KMS-11 (cell line): ENCODE measurements at regions not wholly inside any gene's neighbourhood (a gene's known extent, or its start where the extent isn't known, plus 50 kb on each side); places are given as distances from the start of the nearest gene placed in this dataset.

Experiments used
- H2AFZ ChIP-seq: fragments of 200-600 bp; sonication (generic); 2 replicates; pipeline ENCODE4 v1.6.1; 2016; ENCODE audit warnings: antibody characterized with exemption, mixed run types, low read depth
- H3K27ac ChIP-seq: fragments of 200-600 bp; sonication (generic); 2 replicates; pipeline ENCODE4 v1.6.1; 2016; ENCODE audit warnings: mild to moderate bottlenecking, mixed run types
- H3K27me3 ChIP-seq: fragments of 200-600 bp; sonication (generic); 2 replicates; pipeline ENCODE4 v1.6.1; 2017; ENCODE audit warnings: mild to moderate bottlenecking, low read depth, mixed run types, moderate library complexity; ENCODE audit not compliant: insufficient read depth
- H3K36me3 ChIP-seq: fragments of 200-600 bp; sonication (generic); 2 replicates; pipeline ENCODE4 v1.6.1; 2017; ENCODE audit warnings: mild to moderate bottlenecking, mixed run types; ENCODE audit not compliant: insufficient read depth
- H3K4me1 ChIP-seq: fragments of 200-600 bp; sonication (generic); 2 replicates; pipeline ENCODE4 v1.6.1; 2016; ENCODE audit warnings: mild to moderate bottlenecking, low read depth, mixed run types; ENCODE audit not compliant: poor library complexity, severe bottlenecking
- H3K4me2 ChIP-seq: fragments of 200-600 bp; sonication (generic); 2 replicates; pipeline ENCODE4 v1.7.0; 2016; ENCODE audit warnings: mild to moderate bottlenecking, mixed run types
- H3K4me3 ChIP-seq: fragments of 200-600 bp; sonication (generic); IDR thresholded peaks from 2 replicates; pipeline ENCODE4 v1.6.1; 2017; ENCODE audit warnings: low read depth, low read length, mixed read lengths; ENCODE audit not compliant: insufficient read depth
- H3K79me2 ChIP-seq: fragments of 200-600 bp; sonication (generic); 2 replicates; pipeline ENCODE4 v1.6.1; 2016; ENCODE audit warnings: low read depth, mixed run types; ENCODE audit not compliant: insufficient read depth
- H3K9ac ChIP-seq: fragments of 200-600 bp; sonication (generic); 2 replicates; pipeline ENCODE4 v1.6.1; 2016; ENCODE audit warnings: mild to moderate bottlenecking, mixed run types
- H4K20me1 ChIP-seq: fragments of 200-600 bp; sonication (generic); 2 replicates; pipeline ENCODE4 v1.6.1; 2016; ENCODE audit warnings: mild to moderate bottlenecking, mixed run types; ENCODE audit not compliant: insufficient read depth
- TF ChIP-seq, protein P1 (sequence below): fragments of 200-600 bp; sonication (generic); conservative IDR thresholded peaks from 2 replicates; pipeline ENCODE4 v1.6.1; 2017; ENCODE audit warnings: low read depth, mild to moderate bottlenecking, antibody characterized with exemption, low read length, moderate library complexity, mixed read lengths

DNA sequence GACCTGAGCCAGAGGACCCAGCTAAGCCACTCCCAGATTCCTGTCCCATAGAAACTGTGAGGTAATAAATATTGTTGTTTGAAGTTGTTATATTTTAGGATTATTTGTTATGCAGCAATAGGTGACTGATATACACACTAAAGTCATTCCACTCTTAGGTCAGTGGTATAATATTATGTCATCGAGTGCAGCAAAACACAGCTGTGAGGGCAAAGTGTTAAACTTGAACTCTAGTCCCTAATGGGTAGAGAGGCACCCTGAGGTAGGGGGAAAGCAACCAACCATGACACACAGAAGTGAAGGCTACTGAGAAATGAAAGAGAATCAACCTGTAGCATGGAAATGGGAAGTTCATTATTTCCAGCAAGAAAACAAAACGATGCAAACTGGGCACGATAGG, 66.6 kb downstream of the ATXN3L start:
- TF ChIP-seq, protein P1, sequence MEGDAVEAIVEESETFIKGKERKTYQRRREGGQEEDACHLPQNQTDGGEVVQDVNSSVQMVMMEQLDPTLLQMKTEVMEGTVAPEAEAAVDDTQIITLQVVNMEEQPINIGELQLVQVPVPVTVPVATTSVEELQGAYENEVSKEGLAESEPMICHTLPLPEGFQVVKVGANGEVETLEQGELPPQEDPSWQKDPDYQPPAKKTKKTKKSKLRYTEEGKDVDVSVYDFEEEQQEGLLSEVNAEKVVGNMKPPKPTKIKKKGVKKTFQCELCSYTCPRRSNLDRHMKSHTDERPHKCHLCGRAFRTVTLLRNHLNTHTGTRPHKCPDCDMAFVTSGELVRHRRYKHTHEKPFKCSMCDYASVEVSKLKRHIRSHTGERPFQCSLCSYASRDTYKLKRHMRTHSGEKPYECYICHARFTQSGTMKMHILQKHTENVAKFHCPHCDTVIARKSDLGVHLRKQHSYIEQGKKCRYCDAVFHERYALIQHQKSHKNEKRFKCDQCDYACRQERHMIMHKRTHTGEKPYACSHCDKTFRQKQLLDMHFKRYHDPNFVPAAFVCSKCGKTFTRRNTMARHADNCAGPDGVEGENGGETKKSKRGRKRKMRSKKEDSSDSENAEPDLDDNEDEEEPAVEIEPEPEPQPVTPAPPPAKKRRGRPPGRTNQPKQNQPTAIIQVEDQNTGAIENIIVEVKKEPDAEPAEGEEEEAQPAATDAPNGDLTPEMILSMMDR, result no peak
- H3K4me2 ChIP-seq, result peak overlapping the region; percentile 49; the same call in 1 of the 2 replicates
- no peaks in the 10 kb centered on the region for H3K79me2 ChIP-seq
- no peak overlapping the region for H3K9ac ChIP-seq
- no peaks in the 10 kb centered on the region for H4K20me1 ChIP-seq
- no peaks in the 10 kb centered on the region for H3K27me3 ChIP-seq
- no peaks in the 10 kb centered on the region for H3K36me3 ChIP-seq
- no peak overlapping the region for H2AFZ ChIP-seq
- H3K27ac ChIP-seq, result peak overlapping the region; percentile 69; the same call in 1 of the 2 replicates
- H3K4me3 ChIP-seq, result no peak overlapping the region
- H3K4me1 ChIP-seq, result peaks cover 50% of the 10 kb centered on the region

GRCh38 chrX:13252726-13253125, 67.1 kb downstream of the ATXN3L start:
- Histone ChIP-seq H3K36me3 (no peaks in the 10 kb centered on the region), H3K4me1 (peaks cover 45% of the 10 kb centered on the region), H3K4me2 (no peak overlapping the region), H3K27me3 (no peaks in the 10 kb centered on the region), H3K9ac (no peak overlapping the region), H3K79me2 (no peaks in the 10 kb centered on the region), H4K20me1 (no peaks in the 10 kb centered on the region), H3K4me3 (no peak overlapping the region), H3K27ac (no peak overlapping the region), H2AFZ (no peak overlapping the region)
- TF ChIP-seq, protein P1, result no peak

- no peaks in the 10 kb centered on the region for H3K27me3 ChIP-seq
- H3K36me3 ChIP-seq, result no peaks in the 10 kb centered on the region
- TF ChIP-seq, protein P1, result no peak
- H3K4me1 ChIP-seq, result peaks cover 30% of the 10 kb centered on the region
- H3K79me2 ChIP-seq, result no peaks in the 10 kb centered on the region
- H3K4me3 ChIP-seq, result no peak overlapping the region
- H2AFZ ChIP-seq, result no peak overlapping the region
- H4K20me1 ChIP-seq, result no peaks in the 10 kb centered on the region
- H3K4me2 ChIP-seq, result no peak overlapping the region
- no peak overlapping the region for H3K27ac ChIP-seq
- H3K9ac ChIP-seq, result no peak overlapping the region
Observed at GRCh38 chrX:13250826-13251580, 68.8 kb downstream of the ATXN3L start.

GRCh38 chrX:13248867-13249486, 70.9 kb downstream of the ATXN3L start:
- Histone ChIP-seq H3K4me3 (no peak overlapping the region), H3K27me3 (no peaks in the 10 kb centered on the region), H3K9ac (no peak overlapping the region), H3K4me2 (no peak overlapping the region), H3K79me2 (no peaks in the 10 kb centered on the region), H3K4me1 (peaks cover 10% of the 10 kb centered on the region), H2AFZ (no peak overlapping the region), H4K20me1 (no peaks in the 10 kb centered on the region), H3K27ac (no peak overlapping the region), H3K36me3 (no peaks in the 10 kb centered on the region)
- TF ChIP-seq, protein P1, result no peak
